Trophoblast cell (in vitro differentiated cells and primary cell): ENCODE measurements at regions not wholly inside any gene's neighbourhood (a gene's known extent, or its start where the extent isn't known, plus 50 kb on each side); places are given as distances from the start of the nearest gene placed in this dataset.

ENCODE experiments used
- DNase-seq, 2 donors: peaks; one replicate each; pipeline ENCODE4 v3.0.0-alpha.2; 2016
- H2AFZ ChIP-seq: 2 replicates; pipeline ENCODE4 v1.6.1; 2013; ENCODE audit warnings: low read length, moderate library complexity, mild to moderate bottlenecking; ENCODE audit not compliant: insufficient read depth, poor library complexity
- H2AK5ac ChIP-seq: 2 replicates; pipeline ENCODE4 v1.6.1; 2013; ENCODE audit warnings: mild to moderate bottlenecking, low read length
- H2BK120ac ChIP-seq: 2 replicates; pipeline ENCODE4 v1.6.1; 2013; ENCODE audit warnings: low read length, mild to moderate bottlenecking, moderate library complexity; ENCODE audit not compliant: insufficient read depth, poor library complexity
- H2BK12ac ChIP-seq: 2 replicates; pipeline ENCODE4 v1.6.1; 2013; ENCODE audit warnings: mild to moderate bottlenecking, low read length, moderate library complexity
- H2BK5ac ChIP-seq: 2 replicates; pipeline ENCODE4 v1.6.1; 2013; ENCODE audit warnings: low read length, low read depth, moderate library complexity, mild to moderate bottlenecking; ENCODE audit not compliant: poor library complexity
- H3K14ac ChIP-seq: 2 replicates; pipeline ENCODE4 v1.6.1; 2013; ENCODE audit warnings: mild to moderate bottlenecking, low read length
- H3K18ac ChIP-seq: 2 replicates; pipeline ENCODE4 v1.6.1; 2013; ENCODE audit warnings: mild to moderate bottlenecking, low read length
- H3K23ac ChIP-seq: 2 replicates; pipeline ENCODE4 v1.6.1; 2013; ENCODE audit warnings: low read length
- H3K27ac ChIP-seq: 2 replicates; pipeline ENCODE4 v1.5.1; 2013; ENCODE audit warnings: low read depth, mild to moderate bottlenecking, inconsistent platforms, low read length, moderate library complexity
- H3K27me3 ChIP-seq: 2 replicates; pipeline ENCODE4 v1.6.1; 2013; ENCODE audit warnings: inconsistent platforms, mild to moderate bottlenecking, low read length, moderate library complexity; ENCODE audit not compliant: insufficient read depth
- H3K36me3 ChIP-seq, 2 experiments: 1 replicate in 1 of 2; 2 replicates in 1 of 2; pipeline ENCODE4 v1.6.1; 2013; ENCODE audit warnings: low read length in 2 of 2, mild to moderate bottlenecking in 2 of 2, moderate library complexity in 1 of 2; ENCODE audit not compliant: insufficient read depth in 2 of 2, control insufficient read depth in 1 of 2
- H3K4ac ChIP-seq: 2 replicates; pipeline ENCODE4 v1.6.1; 2013; ENCODE audit warnings: low read depth, mild to moderate bottlenecking, low read length, moderate library complexity
- H3K4me1 ChIP-seq, 2 experiments: 1 replicate in 1 of 2; 2 replicates in 1 of 2; pipeline ENCODE4 v1.6.1; 2013; ENCODE audit warnings: low read length in 2 of 2, mild to moderate bottlenecking in 2 of 2, moderate library complexity in 1 of 2; ENCODE audit not compliant: insufficient read depth in 2 of 2, control insufficient read depth in 1 of 2
- H3K4me2 ChIP-seq: 2 replicates; pipeline ENCODE4 v1.6.1; 2013; ENCODE audit warnings: inconsistent platforms, mild to moderate bottlenecking, low read length, moderate library complexity
- H3K4me3 ChIP-seq: 2 replicates; pipeline ENCODE4 v1.5.1; 2013; ENCODE audit warnings: mild to moderate bottlenecking, low read depth, low read length, inconsistent platforms
- H3K79me1 ChIP-seq: one replicate; pipeline ENCODE4 v1.6.1; 2013; ENCODE audit warnings: low read length
- H3K79me2 ChIP-seq: 2 replicates; pipeline ENCODE4 v1.6.1; 2013; ENCODE audit warnings: low read length, mild to moderate bottlenecking; ENCODE audit not compliant: control insufficient read depth, insufficient read depth, poor library complexity
- H3K9ac ChIP-seq: 2 replicates; pipeline ENCODE4 v1.6.1; 2013; ENCODE audit warnings: mild to moderate bottlenecking, low read length
- H3K9me3 ChIP-seq: 2 replicates; pipeline ENCODE4 v1.6.1; 2013; ENCODE audit warnings: low read depth, mild to moderate bottlenecking, control low read depth, inconsistent platforms, low read length; ENCODE audit not compliant: insufficient read depth
- H4K12ac ChIP-seq: 2 replicates; pipeline ENCODE4 v1.6.1; 2013; ENCODE audit warnings: low read depth, mild to moderate bottlenecking, low read length, moderate library complexity
- H4K8ac ChIP-seq: 2 replicates; pipeline ENCODE4 v1.6.1; 2013; ENCODE audit warnings: low read depth, mild to moderate bottlenecking, low read length, moderate library complexity
- H4K91ac ChIP-seq: one replicate; pipeline ENCODE4 v1.6.1; 2013; ENCODE audit warnings: low read depth, mild to moderate bottlenecking, low read length, moderate library complexity
- WGBS: extraction: QIAGEN DNeasy Blood & Tissue Kit; methylation state at CpG from one replicate; pipeline ENCODE4 v1.1.7; 2013; ENCODE audit warnings: missing lambda C conversion rate; ENCODE audit not compliant: insufficient read length, insufficient coverage; ENCODE audit errors: extremely low coverage; 5-methylcytosine and 5-hydroxymethylcytosine counted together

GRCh38 chr5:152568016-152568415 lies 162.9 kb upstream of the NMUR2 start:
- H3K4me1 ChIP-seq, result no peaks in the 10 kb centered on the region
- no peak overlapping the region for H2AFZ ChIP-seq
- no peak overlapping the region for H2BK5ac ChIP-seq
- no peaks in the 10 kb centered on the region for H3K27me3 ChIP-seq
- no peak overlapping the region for H2BK12ac ChIP-seq
- H3K36me3 ChIP-seq, result no peaks in the 10 kb centered on the region
- no peaks in the 10 kb centered on the region for H3K79me2 ChIP-seq
- H3K4me2 ChIP-seq, result no peak overlapping the region
- H4K8ac ChIP-seq, result no peak overlapping the region
- H3K27ac ChIP-seq, result no peak overlapping the region
- WGBS, result no CpG with 5 or more reads among the region's 2 CpGs
- H3K4ac ChIP-seq, result no peak overlapping the region
- no peak for DNase-seq
- no peaks in the 10 kb centered on the region for H3K79me1 ChIP-seq
- H4K12ac ChIP-seq, result no peak overlapping the region
- H3K14ac ChIP-seq, result no peak overlapping the region
- H3K4me3 ChIP-seq, result no peak overlapping the region
- H3K9me3 ChIP-seq, result no peaks in the 10 kb centered on the region
- H2BK120ac ChIP-seq, result no peak overlapping the region
- no peak overlapping the region for H4K91ac ChIP-seq
- H3K23ac ChIP-seq, result no peak overlapping the region
- no peak overlapping the region for H2AK5ac ChIP-seq
- H3K9ac ChIP-seq, result no peak overlapping the region
- H3K18ac ChIP-seq, result no peak overlapping the region

- no peak overlapping the region for H3K9ac ChIP-seq
- WGBS, result no CpG with 5 or more reads among the region's 3 CpGs
- no peaks in the 10 kb centered on the region for H3K27me3 ChIP-seq
- H3K4me2 ChIP-seq, result no peak overlapping the region
- no peaks in the 10 kb centered on the region for H3K79me2 ChIP-seq
- H3K23ac ChIP-seq, result no peak overlapping the region
- no peak overlapping the region for H3K14ac ChIP-seq
- H2AK5ac ChIP-seq, result no peak overlapping the region
- H3K18ac ChIP-seq, result no peak overlapping the region
- H3K9me3 ChIP-seq, result no peaks in the 10 kb centered on the region
- H3K36me3 ChIP-seq, result no peaks in the 10 kb centered on the region
- H3K4me1 ChIP-seq, result no peaks in the 10 kb centered on the region
- H3K4me3 ChIP-seq, result no peak overlapping the region
- H4K8ac ChIP-seq, result no peak overlapping the region
- no peak overlapping the region for H2BK120ac ChIP-seq
- DNase-seq, result no peak
- H4K91ac ChIP-seq, result no peak overlapping the region
- no peaks in the 10 kb centered on the region for H3K79me1 ChIP-seq
- H2BK5ac ChIP-seq, result no peak overlapping the region
- H4K12ac ChIP-seq, result no peak overlapping the region
- H3K27ac ChIP-seq, result no peak overlapping the region
- H3K4ac ChIP-seq, result no peak overlapping the region
- no peak overlapping the region for H2BK12ac ChIP-seq
- H2AFZ ChIP-seq, result no peak overlapping the region
Observed at GRCh38 chr5:152572812-152573211, 167.7 kb upstream of the NMUR2 start.

- Histone ChIP-seq H3K27ac (no peak overlapping the region), H2BK120ac (no peak overlapping the region), H3K23ac (no peak overlapping the region), H3K9me3 (peaks cover 6% of the 10 kb centered on the region), H3K79me1 (no peaks in the 10 kb centered on the region), H3K14ac (no peak overlapping the region), H2BK5ac (no peak overlapping the region), H3K4me3 (no peak overlapping the region), H3K4ac (no peak overlapping the region), H3K9ac (no peak overlapping the region), H4K91ac (no peak overlapping the region), H3K18ac (no peak overlapping the region), H2AK5ac (no peak overlapping the region), H4K12ac (no peak overlapping the region), H2BK12ac (no peak overlapping the region), H3K4me2 (no peak overlapping the region), H3K4me1 (no peaks in the 10 kb centered on the region), H2AFZ (no peak overlapping the region), H3K36me3 (no peaks in the 10 kb centered on the region), H3K27me3 (no peaks in the 10 kb centered on the region), H3K79me2 (no peaks in the 10 kb centered on the region), H4K8ac (no peak overlapping the region)
- no peak for DNase-seq
- WGBS, result no CpG with 5 or more reads among the region's 3 CpGs
Observed at GRCh38 chr5:152584103-152584502, 179.0 kb upstream of the NMUR2 start.

- no CpG with 5 or more reads among the region's 2 CpGs for WGBS
- DNase-seq, result peak in 1 of 2 donors; percentile 25
- H3K14ac ChIP-seq, result no peak overlapping the region
- no peak overlapping the region for H2AFZ ChIP-seq
- no peak overlapping the region for H4K8ac ChIP-seq
- no peak overlapping the region for H3K23ac ChIP-seq
- no peak overlapping the region for H4K91ac ChIP-seq
- H2BK120ac ChIP-seq, result no peak overlapping the region
- no peak overlapping the region for H3K9ac ChIP-seq
- no peaks in the 10 kb centered on the region for H3K79me2 ChIP-seq
- no peaks in the 10 kb centered on the region for H3K4me1 ChIP-seq
- H3K4me3 ChIP-seq, result no peak overlapping the region
- no peaks in the 10 kb centered on the region for H3K79me1 ChIP-seq
- H3K4ac ChIP-seq, result no peak overlapping the region
- H3K4me2 ChIP-seq, result no peak overlapping the region
- no peaks in the 10 kb centered on the region for H3K36me3 ChIP-seq
- no peaks in the 10 kb centered on the region for H3K9me3 ChIP-seq
- no peak overlapping the region for H4K12ac ChIP-seq
- H3K27me3 ChIP-seq, result no peaks in the 10 kb centered on the region
- no peak overlapping the region for H3K18ac ChIP-seq
- no peak overlapping the region for H3K27ac ChIP-seq
- no peak overlapping the region for H2BK5ac ChIP-seq
- no peak overlapping the region for H2AK5ac ChIP-seq
- no peak overlapping the region for H2BK12ac ChIP-seq
Observed at GRCh38 chr5:152592416-152592815, 187.3 kb upstream of the NMUR2 start.
